ENCODE measurements at regions not wholly inside any gene's neighbourhood (a gene's known extent, or its start where the extent isn't known, plus 50 kb on each side); places are given as distances from the start of the nearest gene placed in this dataset.
"Not testable (repeated sequence)": the region's sequence is repeated elsewhere in the genome, so short reads cannot be mapped to it uniquely, and the experiment has no call there.

- TF ChIP-seq KDM3A (CRISPR knock-in tag; IDR thresholded peaks at IDR 0.05; ENCODE audit: low read depth): no peak
- TF ChIP-seq ZNF564 (CRISPR knock-in tag; IDR thresholded peaks at IDR 0.05): peak; percentile 98; the same call in 1 of the 2 replicates
- DNase-seq (ENCODE audit: low spot score) (no peak), ATAC-seq (no peak), FAIRE-seq (no peak)
- Histone ChIP-seq H3K9me3 (ENCODE audit: low read length) (peaks cover 6% of the 10 kb centered on the region; the same call in 1 of the 2 replicates), H2AFZ (ENCODE audit: low read length) (no peak overlapping the region), H3K27me3 (ENCODE audit: control insufficient read depth in 1 of 2, insufficient read depth in 2 of 2, low read length in 2 of 2) (no peaks in the 10 kb centered on the region; a peak in 1 of 5 replicates), H3K36me3 (replicated peaks in 1 of 2; ENCODE audit: control insufficient read depth in 1 of 2, insufficient read depth in 2 of 2, low read length in 2 of 2) (no peaks in the 10 kb centered on the region), H3K4me3 (replicated peaks in 1 of 3; ENCODE audit: insufficient read depth in 1 of 3, low read depth in 2 of 3, low read length in 3 of 3) (no peak overlapping the region), H3K27ac (ENCODE audit: extremely low read length, insufficient read depth, low read length) (no peak overlapping the region), H3K9ac (ENCODE audit: insufficient read depth, low read depth, low read length) (no peak overlapping the region), H3K4me1 (ENCODE audit: insufficient read depth, low read length) (peaks cover 18% of the 10 kb centered on the region), H4K20me1 (ENCODE audit: insufficient read depth, low read length) (no peaks in the 10 kb centered on the region), H3K79me2 (ENCODE audit: insufficient read depth, low read length) (no peaks in the 10 kb centered on the region), H3K4me2 (ENCODE audit: low read depth, low read length) (no peak overlapping the region)
- ChIA-PET CTCF (ENCODE audit: low intra/inter-chr PET ratio, low total read pairs) (no interaction called here), POLR2A (interaction anchor here (1.1 kb wide), 1 partner anchor 11 kb away, joined by 3 read pairs; no protein-coding TSS in a partner anchor)
- intact Hi-C loops (cut with micrococcal nuclease; ENCODE audit: unreplicated experiment): no loop called here
- BruUV-seq (replicated peaks): no TSS peak
- 70% methylated on average over 4 of the region's 4 CpGs for WGBS (ENCODE audit: low lambda C conversion rate)
- in situ Hi-C loops (cut with HindIII; ENCODE audit: extremely low pct_ligation_motif_present, low pct_unique_long_range_greater_than_20kb): no loop called here
These were observed 166.2 kb downstream of the DEPDC1B start for GRCh38 chr5:60533789-60534188.

DNA sequence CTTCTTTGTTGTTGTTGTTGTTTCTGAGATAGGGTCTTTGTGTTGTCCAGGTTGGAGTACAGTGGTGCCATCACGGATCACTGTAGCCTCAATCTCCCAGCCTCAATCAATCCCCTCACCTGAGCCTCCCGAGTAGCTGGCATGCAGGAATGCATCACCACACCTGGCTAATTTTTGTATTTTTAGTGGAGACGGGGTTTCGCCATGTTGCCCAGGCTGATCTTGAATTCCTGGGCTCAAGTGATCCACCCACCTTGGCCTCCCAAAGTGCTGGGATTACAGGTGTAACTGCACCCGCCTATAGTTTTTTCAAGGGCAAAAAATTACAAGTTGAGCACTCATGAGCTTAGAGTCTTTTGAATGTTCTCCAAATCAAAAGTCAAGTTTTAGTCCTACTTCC lies 167.2 kb downstream of the DEPDC1B start:
- DNase-seq (ENCODE audit: low spot score); CTCF ChIA-PET (ENCODE audit: low intra/inter-chr PET ratio, low total read pairs); H3K4me2 ChIP-seq (ENCODE audit: low read depth, low read length); in situ Hi-C loops (cut with HindIII; ENCODE audit: extremely low pct_ligation_motif_present, low pct_unique_long_range_greater_than_20kb); intact Hi-C loops (cut with micrococcal nuclease; ENCODE audit: unreplicated experiment); H3K27ac ChIP-seq (ENCODE audit: extremely low read length, insufficient read depth, low read length); H2AFZ ChIP-seq (ENCODE audit: low read length); H3K9me3 ChIP-seq (ENCODE audit: low read length); H3K36me3 ChIP-seq (replicated peaks in 1 of 2; ENCODE audit: control insufficient read depth in 1 of 2, insufficient read depth in 2 of 2, low read length in 2 of 2); H3K79me2 ChIP-seq (ENCODE audit: insufficient read depth, low read length); BruUV-seq (replicated peaks); H3K4me3 ChIP-seq (replicated peaks in 1 of 3; ENCODE audit: insufficient read depth in 1 of 3, low read depth in 2 of 3, low read length in 3 of 3); H4K20me1 ChIP-seq (ENCODE audit: insufficient read depth, low read length); H3K9ac ChIP-seq (ENCODE audit: insufficient read depth, low read depth, low read length); FAIRE-seq; ATAC-seq; H3K27me3 ChIP-seq (ENCODE audit: control insufficient read depth in 1 of 2, insufficient read depth in 2 of 2, low read length in 2 of 2): not testable (repeated sequence)
- H3K4me1 ChIP-seq (ENCODE audit: insufficient read depth, low read length): peaks cover 18% of the 10 kb centered on the region
- POLR2A ChIA-PET: interaction anchor here (1.1 to 1.3 kb wide), 2 partner anchors 9 to 10 kb away, joined by 3 to 5 read pairs; no protein-coding TSS in a partner anchor
- WGBS (ENCODE audit: low lambda C conversion rate): 90% methylated on average over 5 of the region's 5 CpGs

GRCh38 chr5:60530144-60530848 lies 169.7 kb downstream of the DEPDC1B start:
- H3K27me3 ChIP-seq (ENCODE audit: control insufficient read depth in 1 of 2, insufficient read depth in 2 of 2, low read length in 2 of 2); H3K4me3 ChIP-seq (replicated peaks in 1 of 3; ENCODE audit: insufficient read depth in 1 of 3, low read depth in 2 of 3, low read length in 3 of 3); H3K9ac ChIP-seq (ENCODE audit: insufficient read depth, low read depth, low read length); DNase-seq (ENCODE audit: low spot score); in situ Hi-C loops (cut with HindIII; ENCODE audit: extremely low pct_ligation_motif_present, low pct_unique_long_range_greater_than_20kb); H3K79me2 ChIP-seq (ENCODE audit: insufficient read depth, low read length); FAIRE-seq; H4K20me1 ChIP-seq (ENCODE audit: insufficient read depth, low read length); H3K36me3 ChIP-seq (replicated peaks in 1 of 2; ENCODE audit: control insufficient read depth in 1 of 2, insufficient read depth in 2 of 2, low read length in 2 of 2); H3K27ac ChIP-seq (ENCODE audit: extremely low read length, insufficient read depth, low read length); BruUV-seq (replicated peaks); H3K9me3 ChIP-seq (ENCODE audit: low read length); H2AFZ ChIP-seq (ENCODE audit: low read length); ATAC-seq; CTCF ChIA-PET (ENCODE audit: low intra/inter-chr PET ratio, low total read pairs); H3K4me2 ChIP-seq (ENCODE audit: low read depth, low read length); intact Hi-C loops (cut with micrococcal nuclease; ENCODE audit: unreplicated experiment): not testable (repeated sequence)
- POLR2A ChIA-PET: interaction anchor here (1.0 kb wide), 1 partner anchor 67 kb away, joined by 3 read pairs; no protein-coding TSS in a partner anchor
- peaks cover 18% of the 10 kb centered on the region for H3K4me1 ChIP-seq (ENCODE audit: insufficient read depth, low read length)
- 92% methylated on average over 26 of the region's 32 CpGs for WGBS (ENCODE audit: low lambda C conversion rate)
